ENCODE measurements at regions not wholly inside any gene's neighbourhood (a gene's known extent, or its start where the extent isn't known, plus 50 kb on each side); places are given as distances from the start of the nearest gene placed in this dataset.

GRCh38 chr6:21426841-21427490 lies 166.6 kb upstream of the SOX4 start:
- DNase-seq (ENCODE audit: low spot score), result no peak

DNA sequence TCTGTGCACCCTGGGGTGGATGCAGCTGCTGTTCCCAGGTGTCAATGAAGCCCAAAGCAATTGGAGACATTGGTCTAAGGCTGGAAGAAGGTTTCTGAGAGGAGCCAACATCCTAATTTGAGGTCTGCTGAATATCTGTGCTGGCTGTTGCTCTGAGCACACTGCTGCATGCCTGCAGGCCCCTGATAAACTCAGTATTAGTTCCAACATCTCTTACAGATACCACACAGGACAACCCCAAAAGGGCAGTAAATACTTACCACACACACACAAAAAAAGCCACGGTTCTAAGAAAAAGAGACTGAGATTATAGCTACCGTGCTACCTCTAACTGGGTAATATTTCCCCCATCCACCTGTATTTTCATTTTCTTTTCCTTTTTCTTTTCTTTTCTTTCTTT lies 164.3 kb upstream of the SOX4 start:
- DNase-seq (ENCODE audit: low spot score), result no peak

DNA sequence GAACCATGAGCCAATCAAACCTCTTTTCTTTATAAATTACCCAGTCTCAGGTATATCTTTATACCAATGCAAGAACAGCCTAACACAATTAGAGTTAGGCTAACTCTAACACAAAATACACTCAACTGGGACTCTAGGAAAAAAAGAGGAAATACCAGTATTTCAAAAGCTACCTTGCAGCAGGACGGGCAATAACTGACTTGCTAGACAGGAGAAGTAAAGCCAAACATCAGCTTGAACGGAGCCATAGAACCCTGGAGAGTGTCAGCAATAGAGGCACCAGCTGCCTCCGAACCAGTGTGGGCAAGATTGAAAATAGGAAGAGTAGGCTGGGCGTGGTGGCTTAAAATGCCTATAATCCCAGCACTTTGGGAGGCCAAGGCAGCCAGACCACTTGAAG lies 162.0 kb upstream of the SOX4 start:
- no peak for DNase-seq (ENCODE audit: low spot score)

DNA sequence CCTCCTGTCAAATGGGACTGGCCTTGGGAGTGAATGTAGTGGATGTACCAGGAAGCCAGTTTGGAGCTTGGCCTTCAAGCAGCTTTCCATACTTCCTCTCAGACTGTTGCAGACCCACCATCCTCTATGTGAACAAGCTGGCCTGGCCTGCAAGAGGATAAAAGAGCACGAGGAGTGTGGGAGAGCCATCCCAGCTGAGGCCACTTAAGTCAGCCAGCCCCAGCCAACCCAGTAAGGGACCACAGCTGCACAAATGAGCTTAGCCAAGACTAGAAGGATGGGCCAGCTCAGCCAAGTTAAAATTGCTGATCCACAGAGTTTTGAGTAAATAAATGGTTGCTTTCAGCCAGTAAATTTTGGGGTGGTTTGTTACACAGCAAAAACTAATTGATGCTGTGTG lies 156.9 kb upstream of the SOX4 start:
- no peak for DNase-seq (ENCODE audit: low spot score)

DNA sequence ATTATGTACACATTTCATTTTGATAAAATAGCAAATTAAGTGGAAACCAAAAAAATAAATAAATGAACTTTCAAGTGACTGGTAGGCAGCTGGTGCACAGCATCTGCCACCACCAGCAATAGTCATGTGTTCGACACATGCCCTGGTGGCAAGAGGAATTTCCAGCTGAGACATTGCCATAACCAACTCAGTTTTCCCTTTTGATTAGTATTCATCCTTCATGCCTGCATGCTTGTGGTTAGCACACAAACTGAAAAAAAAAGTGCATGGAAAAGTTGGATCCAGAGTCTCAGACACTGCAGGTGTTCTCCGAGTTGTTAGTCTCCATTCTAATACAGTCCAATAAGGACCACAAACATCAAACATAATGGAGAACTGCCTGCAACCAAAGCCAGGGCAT lies 156.0 kb upstream of the SOX4 start:
- DNase-seq (ENCODE audit: low spot score), result no peak

- DNase-seq (ENCODE audit: low spot score), result no peak
Observed at GRCh38 chr6:21438237-21438985, 155.1 kb upstream of the SOX4 start.

GRCh38 chr6:21438986-21439352 lies 154.6 kb upstream of the SOX4 start:
- no peak for DNase-seq (ENCODE audit: low spot score)

DNA sequence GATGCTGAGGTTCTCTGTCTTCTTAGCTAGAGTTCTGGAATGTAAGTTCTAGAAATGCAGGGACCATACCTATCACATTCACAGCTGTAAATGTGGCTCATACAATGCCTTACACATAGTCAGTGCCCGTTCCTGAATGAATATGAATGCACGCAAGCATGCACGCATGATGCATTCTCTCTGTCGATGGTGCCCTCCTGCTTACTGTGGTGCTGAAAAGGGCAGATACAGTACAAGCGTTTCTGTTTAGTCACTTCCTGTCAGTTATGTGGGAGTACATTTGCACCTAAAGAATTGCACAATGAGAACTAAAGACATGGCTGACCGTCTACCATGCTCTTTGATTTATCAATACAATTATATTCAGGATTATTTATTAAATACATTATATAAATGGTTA lies 152.2 kb upstream of the SOX4 start:
- DNase-seq (ENCODE audit: low spot score), result no peak

DNA sequence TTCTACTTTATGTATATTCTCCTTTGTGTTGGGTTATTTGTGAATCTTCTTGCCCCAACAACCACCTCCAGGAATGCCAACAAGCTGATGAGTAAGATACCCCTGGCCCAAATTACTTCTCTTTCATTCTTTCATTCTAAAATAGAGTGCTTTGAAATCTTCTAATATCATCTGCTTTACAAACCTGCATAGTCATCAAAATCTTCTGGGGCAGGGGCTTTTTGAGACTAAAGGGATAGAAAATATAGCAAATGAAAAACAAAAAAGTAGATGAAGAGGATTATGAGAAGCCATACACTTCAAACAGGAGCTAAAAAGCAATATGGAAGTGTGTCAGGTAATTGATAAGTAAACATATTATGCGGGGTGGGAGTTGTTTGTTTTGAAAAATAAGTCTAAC lies 150.7 kb upstream of the SOX4 start:
- DNase-seq (ENCODE audit: low spot score), result no peak

GRCh38 chr6:21444711-21445260 lies 148.8 kb upstream of the SOX4 start:
- no peak for DNase-seq (ENCODE audit: low spot score)

DNA sequence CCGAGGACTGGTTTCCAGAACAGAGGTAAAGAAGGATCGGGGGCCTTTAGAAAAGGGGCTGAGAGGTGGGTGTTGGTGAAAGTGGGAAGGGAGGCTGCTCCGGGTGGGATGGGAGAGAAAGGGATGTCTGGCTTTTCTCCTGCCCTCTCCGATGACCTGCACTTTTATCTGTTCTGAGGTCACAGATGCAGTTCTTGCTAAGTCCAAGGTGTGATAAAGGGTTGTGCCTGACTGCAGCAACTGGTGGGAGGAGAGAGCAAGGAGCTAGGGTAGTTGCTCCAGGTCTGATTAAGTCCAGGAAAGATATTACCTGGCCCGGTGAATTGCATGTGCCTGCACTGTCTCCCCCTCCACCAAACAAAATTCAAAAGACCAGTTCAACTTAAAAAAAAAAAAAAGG lies 145.6 kb upstream of the SOX4 start:
- DNase-seq (ENCODE audit: low spot score), result no peak

DNA sequence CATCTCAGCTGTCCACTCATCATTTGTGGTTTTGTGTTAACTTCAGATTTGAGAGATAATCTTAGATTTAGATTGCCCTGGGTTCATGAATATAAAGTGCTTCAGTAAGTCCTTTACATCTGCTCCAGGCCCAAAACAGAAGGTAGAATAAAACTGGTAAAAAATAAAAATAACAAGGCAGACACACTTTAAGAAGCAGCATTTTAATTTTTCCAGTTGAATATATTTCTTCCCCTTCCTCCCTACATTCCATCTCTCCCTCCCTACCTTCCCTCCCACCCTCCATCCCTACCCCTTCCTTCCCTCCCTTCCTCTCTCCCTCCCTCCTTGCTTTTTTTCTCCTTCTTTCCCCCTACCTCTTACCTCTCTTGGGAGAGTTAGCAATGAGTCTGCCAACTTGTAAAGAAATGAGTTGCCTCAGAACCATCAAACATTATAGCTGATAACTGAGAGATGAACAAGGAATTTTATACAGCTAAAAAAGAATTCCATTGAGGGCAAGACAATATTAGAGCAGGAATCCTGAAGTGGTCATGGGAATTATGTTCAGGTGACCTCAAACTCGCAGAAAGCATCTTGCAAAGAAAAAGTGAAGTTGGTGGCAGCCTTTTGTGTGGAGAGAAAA lies 145.0 kb upstream of the SOX4 start:
- no peak for DNase-seq (ENCODE audit: low spot score)

GRCh38 chr6:21450149-21450548 lies 143.4 kb upstream of the SOX4 start:
- no peak for DNase-seq (ENCODE audit: low spot score)

DNA sequence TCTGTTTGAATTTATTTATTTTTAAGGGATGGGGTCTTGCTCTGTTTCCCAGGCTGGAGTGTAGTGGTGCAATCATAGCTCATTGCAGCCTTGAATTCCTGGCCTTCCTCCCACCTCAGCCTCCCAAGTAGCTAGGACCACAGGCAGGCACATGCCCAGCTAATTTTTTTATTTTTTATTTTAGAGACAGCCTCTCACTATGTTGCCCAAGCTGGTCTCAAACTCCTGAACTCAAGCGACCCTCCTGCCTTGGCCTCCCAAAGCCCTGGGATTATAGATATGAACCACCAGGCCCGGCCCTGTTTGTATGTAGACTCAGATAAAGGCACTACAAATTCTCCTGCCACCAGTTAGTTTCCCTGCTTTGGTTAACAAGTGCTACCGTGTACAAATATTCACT lies 142.9 kb upstream of the SOX4 start:
- no peak for DNase-seq (ENCODE audit: low spot score)

DNA sequence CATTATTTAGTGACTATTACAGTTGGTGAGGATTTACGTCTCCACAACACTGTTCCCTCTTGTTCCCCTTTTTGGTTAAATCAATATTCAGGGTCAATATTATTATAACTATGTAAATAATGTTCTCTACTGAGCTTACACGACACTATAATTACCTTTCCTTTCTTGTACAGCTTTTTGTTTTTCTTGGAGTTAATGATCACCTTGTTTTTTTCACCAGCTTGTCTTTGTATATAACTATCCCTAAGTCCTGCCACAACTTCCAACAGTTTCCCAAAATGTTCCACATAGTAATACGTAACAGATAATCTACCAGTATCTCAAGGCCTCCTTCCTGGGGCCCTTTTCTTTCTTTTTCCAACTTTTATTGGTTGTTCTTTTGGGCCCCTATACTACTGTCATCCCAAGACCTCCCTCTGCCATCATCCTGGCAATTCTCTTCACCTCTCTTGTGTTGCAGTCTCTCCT lies 142.0 kb upstream of the SOX4 start:
- no peak for DNase-seq (ENCODE audit: low spot score)

- DNase-seq (ENCODE audit: low spot score), result no peak
Observed at GRCh38 chr6:21454262-21454661, 139.3 kb upstream of the SOX4 start.

- DNase-seq (ENCODE audit: low spot score), result no peak
Observed at GRCh38 chr6:21455071-21455470, 138.5 kb upstream of the SOX4 start.

DNA sequence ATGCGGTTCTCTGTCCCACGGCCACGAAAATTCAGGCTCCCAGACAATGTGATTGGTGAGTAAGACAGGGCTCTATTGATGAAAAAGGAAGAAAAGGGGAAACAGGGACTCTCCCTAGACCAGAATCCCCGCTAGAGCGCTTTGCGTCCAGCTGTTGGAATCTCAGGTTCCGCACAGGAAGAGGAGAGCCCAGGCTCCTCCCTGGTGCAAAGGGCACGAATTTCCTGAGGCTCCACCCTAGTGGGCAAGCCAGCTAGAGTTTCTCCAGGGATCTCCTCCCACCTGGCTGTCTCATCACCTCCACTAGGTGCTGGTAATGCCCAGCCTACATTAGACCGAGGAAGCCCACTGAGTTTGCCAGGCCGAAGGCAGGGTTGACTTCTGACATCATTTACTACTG lies 135.9 kb upstream of the SOX4 start:
- DNase-seq (ENCODE audit: low spot score), result no peak

- DNase-seq (ENCODE audit: low spot score), result no peak
Observed at GRCh38 chr6:21459641-21460040, 133.9 kb upstream of the SOX4 start.

DNA sequence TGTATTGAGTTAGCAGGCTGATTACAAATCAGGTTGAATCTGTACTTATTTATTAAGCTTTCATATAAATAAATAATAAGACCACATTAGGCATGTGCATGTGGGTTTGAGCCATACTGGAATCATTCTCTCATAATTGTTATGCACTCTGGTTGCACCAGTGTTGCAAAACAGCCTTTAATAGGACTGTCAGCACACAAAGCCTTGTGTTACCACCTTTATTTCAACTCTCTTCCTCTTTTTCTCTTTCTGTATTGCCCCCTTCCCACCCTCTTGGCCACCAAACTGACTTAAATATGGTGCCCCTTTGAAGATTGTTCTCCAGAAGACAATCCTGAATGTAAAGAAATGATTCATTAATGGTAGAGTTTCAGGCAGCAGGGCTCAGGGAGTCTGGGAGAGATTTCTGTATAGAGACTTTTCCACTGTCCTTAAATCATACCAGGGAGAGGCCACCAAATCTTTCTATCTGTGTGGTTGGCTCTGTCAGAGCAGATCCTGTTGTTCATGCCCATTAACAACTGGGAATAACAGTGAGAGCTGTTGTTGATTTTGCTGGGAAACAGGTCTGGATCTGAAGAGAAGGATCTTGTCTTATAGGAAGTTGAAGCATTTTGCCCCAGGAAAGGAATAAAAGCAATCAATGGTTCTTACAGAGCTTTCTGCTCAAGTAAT lies 131.6 kb upstream of the SOX4 start:
- no peak for DNase-seq (ENCODE audit: low spot score)

DNA sequence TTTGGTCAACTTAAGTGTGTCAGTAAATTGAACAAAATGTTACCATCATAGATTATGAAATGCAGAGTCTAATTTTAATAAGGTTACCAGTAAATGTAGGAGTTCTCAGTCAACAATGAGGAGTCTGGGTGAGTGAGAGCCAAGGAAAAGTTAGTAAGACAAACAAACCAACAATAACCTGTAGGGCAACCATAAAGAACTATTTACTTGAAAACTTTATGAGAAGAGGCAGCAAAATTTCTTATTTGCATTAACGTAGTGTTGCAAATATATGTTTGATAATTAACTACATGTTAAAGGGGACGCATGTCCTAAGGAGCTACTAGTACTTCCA lies 131.1 kb upstream of the SOX4 start:
- DNase-seq (ENCODE audit: low spot score), result no peak

- DNase-seq (ENCODE audit: low spot score), result no peak
Observed at GRCh38 chr6:21467091-21467490, 126.5 kb upstream of the SOX4 start.

DNA sequence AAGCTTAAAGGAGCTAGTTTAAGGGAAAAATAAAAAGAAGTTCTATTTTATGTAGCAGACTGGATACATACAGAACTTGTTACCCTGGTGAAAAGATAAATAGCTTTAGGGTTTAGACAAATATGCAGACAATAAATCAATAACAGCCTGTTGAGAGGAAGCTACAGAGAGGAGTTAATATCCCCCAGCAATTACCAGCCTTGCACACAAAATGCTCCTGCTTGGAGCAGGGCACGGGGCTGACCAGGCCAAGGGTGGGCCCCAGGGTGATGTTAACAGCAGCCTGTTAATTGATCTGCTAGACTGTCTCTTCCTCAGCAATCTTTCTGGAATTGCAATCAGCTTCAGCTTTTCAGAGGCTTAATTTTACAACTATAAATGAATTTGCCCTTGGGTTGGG lies 125.1 kb upstream of the SOX4 start:
- DNase-seq (ENCODE audit: low spot score), result no peak
